GM13976 (cell line): ENCODE measurements at regions not wholly inside any gene's neighbourhood (a gene's known extent, or its start where the extent isn't known, plus 50 kb on each side); places are given as distances from the start of the nearest gene placed in this dataset.
"Not testable (repeated sequence)": the region's sequence is repeated elsewhere in the genome, so short reads cannot be mapped to it uniquely, and the experiment has no call there.

ENCODE experiments used
- DNase-seq: peaks from one replicate; pipeline ENCODE4 v3.0.0; 2012; ENCODE audit warnings: low spot score
- CTCF ChIP-seq: IDR thresholded peaks from 2 replicates; pipeline ENCODE4 v1.5.1; 2012; ENCODE audit warnings: borderline replicate concordance, mild to moderate bottlenecking; ENCODE audit not compliant: insufficient read depth; ENCODE audit errors: extremely low read depth, missing control alignments, control extremely low read depth
- in situ Hi-C: fragments of 300-500 bp; cut with MboI; formaldehyde crosslinking; loops from one replicate; pipeline ENCODE4 v1.12.0; 2022; ENCODE audit warnings: low sequenced_read_pairs, mixed read lengths, inconsistent platforms; ENCODE audit not compliant: unreplicated experiment

GRCh38 chr2:89821455-89821945 is 1130.0 kb downstream of the RPIA start:
- DNase-seq: no peak
- in situ Hi-C loops: no loop called here
- TF ChIP-seq CTCF: no peak

GRCh38 chr2:89822342-89822741 is 1130.9 kb downstream of the RPIA start:
- DNase-seq, in situ Hi-C loops: not testable (repeated sequence)

GRCh38 chr2:89823556-89823955 is 1132.1 kb downstream of the RPIA start:
- DNase-seq: no peak
- in situ Hi-C loops: no loop called here
- TF ChIP-seq CTCF: no peak

GRCh38 chr2:89825034-89825433 is 1133.6 kb downstream of the RPIA start:
- TF ChIP-seq CTCF: no peak
- no peak for DNase-seq
- in situ Hi-C loops: no loop called here

- in situ Hi-C loops, DNase-seq: not testable (repeated sequence)
These were observed 1135.3 kb downstream of the RPIA start for GRCh38 chr2:89826741-89827140.

- in situ Hi-C loops, DNase-seq: not testable (repeated sequence)
These were observed 1136.4 kb downstream of the RPIA start for GRCh38 chr2:89827829-89828228.

GRCh38 chr2:89828416-89828815 is 1136.9 kb downstream of the RPIA start:
- DNase-seq, in situ Hi-C loops: not testable (repeated sequence)

- in situ Hi-C loops, DNase-seq: not testable (repeated sequence)
These were observed 1137.6 kb downstream of the RPIA start for GRCh38 chr2:89828961-89829631.

- no peak for TF ChIP-seq CTCF
- no peak for DNase-seq
- in situ Hi-C loops: no loop called here
These were observed 1138.4 kb downstream of the RPIA start for GRCh38 chr2:89829828-89830227.

GRCh38 chr2:89830341-89831218 is 1139.1 kb downstream of the RPIA start:
- not testable (repeated sequence) for DNase-seq

More at GRCh38 chr2:89830341-89831218, 1139.1 kb downstream of the RPIA start:
- in situ Hi-C loops: not testable (repeated sequence)
